Epithelial cell of esophagus (primary cell): ENCODE measurements at regions not wholly inside any gene's neighbourhood (a gene's known extent, or its start where the extent isn't known, plus 50 kb on each side); places are given as distances from the start of the nearest gene placed in this dataset.

ENCODE experiments used
- DNase-seq: peaks from one replicate; pipeline ENCODE4 v3.0.0; 2010; ENCODE audit warnings: low read depth
- H3K4me3 ChIP-seq: 2 replicates; pipeline ENCODE4 v1.5.1; 2011; ENCODE audit warnings: mild to moderate bottlenecking, low read length, control low read depth
- TF ChIP-seq, protein P1 (sequence below): IDR thresholded peaks from 2 replicates; pipeline ENCODE4 v1.5.1; 2011; ENCODE audit warnings: low read depth, mild to moderate bottlenecking, low read length, control low read depth, inconsistent platforms; ENCODE audit not compliant: insufficient read depth; ENCODE audit errors: missing control alignments

DNA sequence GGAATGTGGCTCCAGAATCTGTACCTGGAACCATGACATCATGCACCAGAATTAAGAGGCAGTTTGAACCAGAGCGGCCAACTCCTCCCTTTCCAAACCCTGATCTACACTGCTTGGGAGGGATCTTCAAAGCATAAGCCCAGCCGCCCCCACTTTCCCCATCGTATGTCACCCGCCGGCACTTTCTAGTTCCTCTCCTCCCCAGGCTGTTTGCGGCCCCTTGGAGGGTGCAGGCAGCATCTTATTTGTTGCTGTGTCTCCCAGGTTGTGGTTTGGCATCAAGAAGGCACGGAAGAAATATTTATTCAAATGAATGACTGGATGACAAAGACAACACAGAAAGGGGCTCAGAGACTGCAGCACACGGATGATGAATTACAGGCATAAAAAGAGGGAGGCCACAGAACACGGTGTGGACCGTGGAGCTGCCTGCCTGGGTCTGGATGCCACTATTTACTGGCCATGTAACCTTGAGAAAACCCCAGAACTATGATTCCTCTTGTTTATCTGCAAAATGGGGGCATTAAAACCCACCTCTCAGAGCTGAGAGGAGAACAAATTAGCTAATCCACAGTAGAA, 305.8 kb downstream of the EIPR1 start:
- DNase-seq = no peak
- TF ChIP-seq, protein P1, sequence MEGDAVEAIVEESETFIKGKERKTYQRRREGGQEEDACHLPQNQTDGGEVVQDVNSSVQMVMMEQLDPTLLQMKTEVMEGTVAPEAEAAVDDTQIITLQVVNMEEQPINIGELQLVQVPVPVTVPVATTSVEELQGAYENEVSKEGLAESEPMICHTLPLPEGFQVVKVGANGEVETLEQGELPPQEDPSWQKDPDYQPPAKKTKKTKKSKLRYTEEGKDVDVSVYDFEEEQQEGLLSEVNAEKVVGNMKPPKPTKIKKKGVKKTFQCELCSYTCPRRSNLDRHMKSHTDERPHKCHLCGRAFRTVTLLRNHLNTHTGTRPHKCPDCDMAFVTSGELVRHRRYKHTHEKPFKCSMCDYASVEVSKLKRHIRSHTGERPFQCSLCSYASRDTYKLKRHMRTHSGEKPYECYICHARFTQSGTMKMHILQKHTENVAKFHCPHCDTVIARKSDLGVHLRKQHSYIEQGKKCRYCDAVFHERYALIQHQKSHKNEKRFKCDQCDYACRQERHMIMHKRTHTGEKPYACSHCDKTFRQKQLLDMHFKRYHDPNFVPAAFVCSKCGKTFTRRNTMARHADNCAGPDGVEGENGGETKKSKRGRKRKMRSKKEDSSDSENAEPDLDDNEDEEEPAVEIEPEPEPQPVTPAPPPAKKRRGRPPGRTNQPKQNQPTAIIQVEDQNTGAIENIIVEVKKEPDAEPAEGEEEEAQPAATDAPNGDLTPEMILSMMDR = no peak
- no peak overlapping the region for H3K4me3 ChIP-seq

DNA sequence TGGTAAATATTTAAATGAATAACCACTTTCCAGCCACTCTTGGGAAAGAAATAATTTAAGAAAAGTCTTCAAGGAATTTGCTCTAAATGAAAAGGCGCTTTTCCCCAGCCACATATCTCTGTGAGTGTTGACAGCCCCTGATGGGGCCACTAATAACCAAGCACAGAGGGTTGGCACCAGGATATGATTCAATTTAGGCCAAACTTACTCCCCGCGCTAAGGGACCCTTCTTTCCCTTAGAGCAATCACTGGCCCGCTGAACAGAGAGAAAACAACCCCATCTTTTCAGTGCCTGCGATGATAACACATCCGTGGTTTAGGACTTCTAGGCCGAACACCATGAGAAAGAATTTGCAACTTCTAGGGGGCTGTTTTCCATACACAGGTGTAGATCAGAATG, 310.8 kb downstream of the EIPR1 start:
- TF ChIP-seq, protein P1 = no peak
- DNase-seq = no peak

DNA sequence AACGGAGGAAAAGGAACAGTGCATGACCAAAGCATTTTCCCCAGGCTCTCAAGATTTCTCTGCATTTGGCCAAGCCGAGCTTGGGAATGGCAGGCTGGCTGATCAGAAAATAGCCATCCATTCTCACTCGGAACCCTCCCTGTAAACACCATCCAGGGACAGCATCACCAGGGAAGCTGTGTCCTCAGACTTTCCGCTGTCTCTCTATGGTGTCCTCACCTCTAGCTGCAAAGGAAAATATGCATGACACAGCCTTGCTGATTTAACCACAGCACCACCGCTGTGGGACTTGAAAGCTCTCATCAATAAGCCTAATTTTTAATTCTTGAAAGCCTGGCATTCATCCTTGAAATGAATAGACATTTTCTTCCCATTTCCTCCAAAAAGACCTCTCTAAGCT, 311.7 kb downstream of the EIPR1 start:
- TF ChIP-seq, protein P1 = no peak
- no peak overlapping the region for H3K4me3 ChIP-seq
- DNase-seq = no peak

More for the DNA sequence above, 310.8 kb downstream of the EIPR1 start:
- no peak overlapping the region for H3K4me3 ChIP-seq

DNA sequence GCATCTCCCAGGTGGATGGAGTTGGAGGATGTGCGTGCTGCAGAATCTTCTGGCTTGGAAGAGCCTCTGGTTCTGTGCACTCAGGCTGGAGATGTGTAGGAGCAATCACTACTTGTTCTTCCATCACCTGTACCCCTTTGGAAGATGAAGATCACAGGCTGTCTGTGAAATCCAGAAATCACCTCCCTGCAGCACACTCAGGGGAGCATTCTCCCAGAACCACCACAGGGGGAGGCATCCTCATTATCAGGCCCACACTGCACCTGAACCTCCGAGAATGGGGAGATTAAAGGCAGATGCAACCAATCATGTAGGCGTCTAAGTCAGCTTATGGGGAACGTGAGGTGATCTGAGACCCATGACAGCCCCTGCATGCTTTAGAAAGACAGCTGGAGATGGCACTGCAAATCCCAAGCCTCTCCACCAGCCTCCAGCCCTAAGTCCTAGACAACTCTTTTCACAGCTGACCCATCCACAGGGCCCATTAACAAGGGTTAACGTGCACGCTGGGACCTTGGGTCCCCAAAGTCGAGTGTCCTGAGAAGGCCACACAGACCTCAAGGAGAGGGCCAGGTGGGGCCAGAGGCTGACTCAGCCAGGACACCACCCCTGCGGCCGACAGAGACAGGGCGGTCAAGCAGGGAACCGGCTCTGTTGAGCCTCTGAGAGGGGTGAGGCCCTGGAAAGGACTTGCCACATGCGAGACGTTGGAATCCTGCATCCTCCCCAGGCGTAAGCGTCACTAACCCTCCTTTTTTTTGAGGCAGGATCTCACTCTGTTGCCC, 314.9 kb downstream of the EIPR1 start:
- no peak overlapping the region for H3K4me3 ChIP-seq
- TF ChIP-seq, protein P1 = no peak
- no peak for DNase-seq

DNA sequence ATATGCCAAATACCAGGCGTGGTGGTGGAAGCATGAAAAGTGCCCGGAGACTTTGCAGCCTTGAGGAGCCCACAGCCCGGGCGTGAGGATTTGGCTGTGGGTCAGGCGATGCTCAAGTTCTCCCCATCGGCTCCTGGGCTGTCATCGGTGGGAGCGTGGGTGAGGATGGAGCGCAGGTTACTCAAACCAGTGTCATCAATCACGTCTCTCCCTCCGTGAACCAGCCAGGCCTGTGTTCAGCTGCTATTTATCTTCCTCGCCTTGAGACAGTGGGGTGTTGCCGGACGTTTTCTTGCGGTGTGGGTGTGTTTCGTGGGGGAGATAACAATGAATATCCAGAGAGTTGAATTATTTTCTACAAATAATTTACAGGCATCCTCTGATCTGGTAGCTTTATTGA, 317.6 kb downstream of the EIPR1 start:
- H3K4me3 ChIP-seq = no peak overlapping the region
- TF ChIP-seq, protein P1 = no peak
- no peak for DNase-seq

DNA sequence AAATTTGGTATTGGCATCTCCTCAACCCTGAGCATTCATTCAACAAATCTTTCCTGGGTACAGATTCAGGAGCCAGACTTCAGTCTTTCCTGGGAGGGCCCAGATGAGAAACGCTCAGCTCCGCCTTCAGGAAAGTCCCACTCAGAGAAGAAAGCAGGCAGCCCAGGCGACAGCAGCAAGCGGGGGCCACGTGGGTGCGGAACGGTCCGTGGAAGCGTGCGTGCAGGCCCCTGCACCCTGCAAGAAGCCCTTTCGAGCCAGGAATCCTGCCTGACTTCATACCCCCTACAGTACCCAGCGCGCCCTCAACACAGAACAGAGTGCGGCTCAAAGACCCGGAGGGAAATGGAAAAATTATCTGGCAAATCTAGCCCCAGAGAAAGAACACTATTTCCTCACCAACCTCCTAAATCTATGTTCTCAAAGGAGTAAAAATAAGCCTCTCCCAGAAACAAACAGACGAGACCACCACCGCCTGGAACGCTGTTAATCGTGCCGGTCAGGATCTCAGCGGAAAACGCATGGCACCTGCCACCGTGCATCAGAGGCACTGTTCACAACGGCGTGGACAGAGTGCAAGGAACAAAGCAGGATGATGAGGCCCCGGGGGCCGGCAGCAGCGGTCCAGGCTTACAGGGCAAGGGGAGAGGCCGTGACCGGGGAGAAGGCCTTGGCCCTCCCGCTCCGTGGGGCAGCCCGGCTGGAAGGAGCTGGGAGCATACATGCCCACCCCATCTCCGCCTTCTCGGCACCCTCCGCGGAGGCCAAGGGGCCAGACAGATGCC, 318.3 kb downstream of the EIPR1 start:
- DNase-seq = no peak
- H3K4me3 ChIP-seq = no peak overlapping the region
- TF ChIP-seq, protein P1 = no peak
